Fibroblast of lung (primary cell): ENCODE measurements at regions not wholly inside any gene's neighbourhood (a gene's known extent, or its start where the extent isn't known, plus 50 kb on each side); places are given as distances from the start of the nearest gene placed in this dataset.

ENCODE experiments used
- DNase-seq, 2 donors: peaks; one replicate each; pipeline versions ENCODE4 v3.0.0 to v3.0.0-alpha.2; 2010; ENCODE audit warnings: low read depth in 2 of 2
- H2AFZ ChIP-seq: 2 replicates; pipeline ENCODE4 v1.5.1; 2012; ENCODE audit warnings: low read length, control low read depth, inconsistent platforms
- H3K27ac ChIP-seq: 2 replicates; pipeline ENCODE4 v1.5.1; 2011; ENCODE audit warnings: low read length, control low read depth; ENCODE audit not compliant: insufficient read depth
- H3K27me3 ChIP-seq: 2 replicates; pipeline ENCODE4 v1.5.1; 2011; ENCODE audit warnings: mild to moderate bottlenecking, low read length; ENCODE audit not compliant: control insufficient read depth, insufficient read depth
- H3K36me3 ChIP-seq: 2 replicates; pipeline ENCODE4 v1.5.1; 2011; ENCODE audit warnings: low read length; ENCODE audit not compliant: control insufficient read depth, insufficient read depth
- H3K4me1 ChIP-seq: 2 replicates; pipeline ENCODE4 v1.5.1; 2011; ENCODE audit warnings: low read length; ENCODE audit not compliant: control insufficient read depth, insufficient read depth; ENCODE audit errors: extremely low read depth
- H3K4me2 ChIP-seq: 2 replicates; pipeline ENCODE4 v1.5.1; 2011; ENCODE audit warnings: low read length, control low read depth; ENCODE audit not compliant: insufficient read depth; ENCODE audit errors: extremely low read depth
- H3K4me3 ChIP-seq, 4 experiments: fragments of 200-600 bp in 1 of 4; sonication (generic) in 1 of 4; replicated peaks in 1 of 4; 2 replicates each; pipeline ENCODE4 v1.5.1; 2011 to 2016; ENCODE audit warnings: low read length in 4 of 4, low read depth in 3 of 4, mild to moderate bottlenecking in 3 of 4, control low read depth in 2 of 4, inconsistent platforms in 1 of 4, mixed read lengths in 1 of 4; ENCODE audit not compliant: insufficient read depth in 1 of 4; ENCODE audit errors: control extremely low read depth in 1 of 4
- H3K79me2 ChIP-seq: 2 replicates; pipeline ENCODE4 v1.5.1; 2012; ENCODE audit warnings: mild to moderate bottlenecking, low read length, inconsistent platforms; ENCODE audit not compliant: control insufficient read depth, insufficient read depth
- H3K9ac ChIP-seq: 2 replicates; pipeline ENCODE4 v1.5.1; 2011; ENCODE audit warnings: mild to moderate bottlenecking, low read length, control low read depth; ENCODE audit not compliant: insufficient read depth
- H3K9me3 ChIP-seq: 2 replicates; pipeline ENCODE4 v1.5.1; 2012; ENCODE audit warnings: low read depth, low read length; ENCODE audit not compliant: control insufficient read depth, insufficient read depth
- H4K20me1 ChIP-seq: 2 replicates; pipeline ENCODE4 v1.5.1; 2011; ENCODE audit warnings: low read length; ENCODE audit not compliant: control insufficient read depth, insufficient read depth; ENCODE audit errors: extremely low read depth
- CTCF ChIP-seq, 2 donors: IDR thresholded peaks in 1 of 2; conservative IDR thresholded peaks in 1 of 2; 1 replicate in 1 of 2; 2 replicates in 1 of 2; pipeline ENCODE4 v1.5.1; 2011 to 2012; ENCODE audit warnings: low read length in 2 of 2, control low read depth in 1 of 2, inconsistent platforms in 1 of 2, low read depth in 1 of 2, mild to moderate bottlenecking in 1 of 2
- EZH2 ChIP-seq: IDR thresholded peaks from 2 replicates; pipeline ENCODE4 v1.5.1; 2012; ENCODE audit warnings: low read length, control low read depth, mild to moderate bottlenecking; ENCODE audit errors: missing control alignments

DNA sequence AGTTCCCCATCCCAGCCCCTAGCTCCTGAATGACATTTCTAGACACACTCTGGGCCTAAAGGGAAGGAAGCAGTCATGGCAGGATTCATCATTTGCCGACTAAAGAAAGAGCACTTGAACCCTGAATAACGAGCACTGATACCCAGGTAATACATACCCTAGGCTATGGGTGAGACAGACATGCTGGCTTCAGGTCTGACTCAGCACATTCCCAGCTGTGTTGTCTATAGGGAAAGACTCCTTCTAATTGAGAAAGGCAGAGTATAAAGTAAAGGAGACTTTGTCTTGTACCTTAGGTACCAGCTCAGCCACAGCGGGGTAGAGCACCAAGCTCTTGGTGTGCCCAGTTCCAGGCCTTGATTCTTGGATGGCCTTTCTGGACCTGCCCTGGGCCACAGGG is 870.5 kb downstream of the PDCD6IP start:
- Histone ChIP-seq H3K4me3 (no peak overlapping the region), H2AFZ (no peak overlapping the region), H3K4me2 (no peak overlapping the region), H3K4me1 (no peaks in the 10 kb centered on the region), H4K20me1 (no peaks in the 10 kb centered on the region), H3K9ac (no peak overlapping the region), H3K9me3 (no peaks in the 10 kb centered on the region), H3K79me2 (no peaks in the 10 kb centered on the region), H3K36me3 (no peaks in the 10 kb centered on the region), H3K27me3 (no peaks in the 10 kb centered on the region), H3K27ac (no peak overlapping the region)
- DNase-seq, result no peak
- TF ChIP-seq CTCF (conservative IDR thresholded peaks at IDR 0.05 in 1 of 2, IDR thresholded peaks at IDR 0.05 in 1 of 2; ENCODE audit: low read depth in 1 of 2, low read length in 2 of 2), result no peak
- no peak for TF ChIP-seq EZH2

DNA sequence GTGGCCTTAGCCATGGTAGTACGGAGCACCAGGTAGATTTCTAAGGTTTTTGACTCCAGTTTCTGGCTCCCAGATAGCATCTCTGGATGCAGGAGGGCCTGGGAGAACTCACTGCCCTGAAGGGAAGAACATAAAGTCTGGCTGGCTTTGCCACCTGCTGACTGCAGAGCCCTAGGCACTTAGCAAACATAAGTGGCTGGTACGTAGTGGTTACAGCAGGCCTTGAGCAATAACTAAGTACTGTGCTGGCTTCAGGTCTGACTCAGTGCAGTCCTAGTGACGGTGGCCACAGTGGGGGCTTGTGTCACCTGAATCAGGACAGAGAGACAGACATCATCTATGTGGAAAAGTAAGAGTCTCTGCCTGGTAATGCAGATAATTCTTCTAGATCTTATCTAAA is 871.1 kb downstream of the PDCD6IP start:
- Histone ChIP-seq H3K27me3 (no peaks in the 10 kb centered on the region), H3K4me1 (no peaks in the 10 kb centered on the region), H3K4me3 (no peak overlapping the region), H3K27ac (no peak overlapping the region), H3K9me3 (no peaks in the 10 kb centered on the region), H3K4me2 (no peak overlapping the region), H3K9ac (no peak overlapping the region), H3K79me2 (no peaks in the 10 kb centered on the region), H3K36me3 (no peaks in the 10 kb centered on the region), H2AFZ (no peak overlapping the region), H4K20me1 (no peaks in the 10 kb centered on the region)
- DNase-seq, result no peak
- TF ChIP-seq EZH2 (no peak), CTCF (conservative IDR thresholded peaks at IDR 0.05 in 1 of 2, IDR thresholded peaks at IDR 0.05 in 1 of 2; ENCODE audit: low read depth in 1 of 2, low read length in 2 of 2) (no peak)

DNA sequence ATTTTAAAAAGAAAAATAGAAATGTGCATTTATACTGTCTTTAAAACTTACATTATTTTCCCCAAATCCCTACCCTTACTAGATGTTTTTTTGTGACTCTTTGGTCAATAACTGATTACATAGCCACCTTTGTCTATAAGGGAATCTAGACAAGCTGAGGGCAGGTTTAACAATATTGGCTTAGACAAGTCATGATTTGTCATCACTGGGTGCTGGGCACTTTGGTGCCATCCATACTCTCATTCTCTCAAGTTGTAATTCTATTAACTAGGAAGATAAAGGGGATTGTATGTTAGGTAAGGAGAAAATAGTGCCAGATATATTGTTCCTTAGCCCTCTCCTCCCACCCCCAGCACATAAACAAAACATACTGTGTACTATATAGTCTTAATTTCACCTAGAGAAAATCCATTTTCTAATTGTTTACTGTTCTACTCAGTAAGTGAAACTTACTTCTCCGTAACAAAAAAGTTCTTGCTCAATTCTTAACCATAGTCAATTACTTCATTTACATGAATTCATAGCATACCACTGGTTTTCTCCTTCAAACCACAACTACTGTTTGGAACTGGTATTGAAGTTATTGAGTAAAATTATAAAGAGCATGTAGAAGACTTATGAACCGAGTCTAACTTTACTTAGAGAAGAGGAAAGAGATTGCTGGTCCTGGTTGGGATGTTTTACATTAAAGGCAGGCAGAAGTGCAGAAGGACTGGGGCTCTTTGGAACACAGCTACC is 877.1 kb downstream of the PDCD6IP start:
- Histone ChIP-seq H3K27me3 (no peaks in the 10 kb centered on the region), H3K9ac (no peak overlapping the region), H4K20me1 (no peaks in the 10 kb centered on the region), H3K9me3 (no peaks in the 10 kb centered on the region), H3K4me2 (no peak overlapping the region), H3K36me3 (no peaks in the 10 kb centered on the region), H2AFZ (no peak overlapping the region), H3K27ac (no peak overlapping the region), H3K79me2 (no peaks in the 10 kb centered on the region), H3K4me3 (no peak overlapping the region), H3K4me1 (no peaks in the 10 kb centered on the region)
- no peak for TF ChIP-seq CTCF (conservative IDR thresholded peaks at IDR 0.05 in 1 of 2, IDR thresholded peaks at IDR 0.05 in 1 of 2; ENCODE audit: low read depth in 1 of 2, low read length in 2 of 2)
- no peak for TF ChIP-seq EZH2
- DNase-seq, result peak in 1 of 2 donors; percentile 64
